COLO668 (cell line): ENCODE measurements at regions not wholly inside any gene's neighbourhood (a gene's known extent, or its start where the extent isn't known, plus 50 kb on each side); places are given as distances from the start of the nearest gene placed in this dataset.

Experiments
- DNase-seq: peaks from one replicate; lab custom pipeline; 2025; ENCODE audit not compliant: unreplicated experiment; lab: John Stamatoyannopoulos, UW

GRCh38 chr11:112884012-112884767 is 77.0 kb upstream of the NCAM1 start:
- no peak for DNase-seq

- DNase-seq, result no peak
Measured at GRCh38 chr11:112885744-112886433, 75.3 kb upstream of the NCAM1 start.

DNA sequence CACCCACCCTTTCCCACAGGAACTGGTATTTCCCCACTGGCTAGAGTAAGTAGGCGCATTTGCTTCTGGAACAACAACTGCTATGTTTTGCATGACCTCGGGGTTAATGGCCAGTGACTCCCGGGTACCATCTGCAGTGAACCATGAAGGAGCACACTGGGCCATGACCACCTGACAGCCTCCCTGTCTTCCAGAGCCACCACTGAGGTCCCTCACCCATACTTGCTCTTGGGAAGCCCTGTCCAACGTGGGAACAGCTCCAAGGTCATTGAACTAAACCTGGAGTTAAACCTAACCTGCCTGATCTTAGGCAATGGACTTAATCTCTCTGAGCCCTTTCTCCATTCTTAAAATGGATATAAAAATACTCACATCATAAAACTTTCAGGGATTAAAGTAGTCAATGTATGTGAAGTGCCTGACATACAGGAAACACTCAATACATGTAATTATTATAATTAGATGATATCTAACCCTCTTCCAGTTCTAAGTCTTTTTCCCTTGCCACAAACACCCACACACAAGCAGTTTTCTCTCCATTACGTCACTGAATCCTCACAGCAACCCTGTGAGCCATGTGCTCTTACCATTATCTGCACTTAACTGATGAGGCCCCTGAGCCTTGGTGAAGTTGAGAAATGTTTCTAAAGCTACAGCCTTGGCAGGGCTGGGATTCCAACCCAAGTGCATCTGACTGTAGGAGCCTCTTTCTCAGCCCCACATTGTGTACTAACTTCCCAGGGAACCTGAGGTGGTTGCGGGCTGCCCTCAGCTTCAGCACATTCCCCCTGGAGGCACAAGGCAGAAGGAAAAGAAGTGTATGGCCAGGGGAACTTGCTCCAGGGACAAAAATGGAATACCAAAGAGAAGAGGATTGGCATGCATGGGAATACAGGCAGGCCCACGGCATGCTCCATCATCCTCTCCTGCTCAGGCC is 74.5 kb upstream of the NCAM1 start:
- DNase-seq, result no peak

- no peak for DNase-seq
Measured at GRCh38 chr11:112889446-112889845, 71.8 kb upstream of the NCAM1 start.

- DNase-seq, result no peak
Measured at GRCh38 chr11:112899235-112900006, 61.8 kb upstream of the NCAM1 start.

- DNase-seq, result no peak
Measured at GRCh38 chr11:112901924-112902323, 59.3 kb upstream of the NCAM1 start.

DNA sequence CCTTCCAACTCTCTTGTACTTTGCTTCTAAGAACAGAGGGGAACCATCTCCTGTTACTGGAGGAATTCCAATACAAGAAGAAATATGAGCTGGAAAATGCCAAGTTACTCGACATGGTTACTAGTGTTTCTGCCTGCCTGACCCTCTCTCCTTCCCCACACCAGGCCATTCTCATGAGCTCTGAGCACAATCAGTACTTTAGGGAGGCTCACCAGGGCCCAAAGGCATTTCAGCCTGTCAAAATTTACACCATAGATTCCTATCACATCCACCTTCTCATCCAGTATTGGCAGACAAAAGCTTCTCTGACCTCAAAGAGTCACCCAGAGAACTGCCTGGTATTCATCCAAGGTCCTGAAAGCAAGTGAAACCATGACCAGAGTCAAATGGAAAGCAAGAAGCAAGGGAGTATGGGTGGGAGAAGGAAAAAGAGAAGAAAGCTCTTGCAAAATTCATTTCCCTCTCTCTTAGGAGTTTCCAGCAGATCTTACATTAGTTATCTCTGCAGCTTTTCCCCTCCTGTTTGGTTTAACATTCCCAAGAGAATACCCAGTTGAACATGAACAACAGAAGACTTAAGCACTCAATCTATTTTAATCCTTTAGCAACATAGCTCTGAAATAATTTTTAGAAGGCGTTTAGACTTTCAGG is 58.7 kb upstream of the NCAM1 start:
- no peak for DNase-seq

DNA sequence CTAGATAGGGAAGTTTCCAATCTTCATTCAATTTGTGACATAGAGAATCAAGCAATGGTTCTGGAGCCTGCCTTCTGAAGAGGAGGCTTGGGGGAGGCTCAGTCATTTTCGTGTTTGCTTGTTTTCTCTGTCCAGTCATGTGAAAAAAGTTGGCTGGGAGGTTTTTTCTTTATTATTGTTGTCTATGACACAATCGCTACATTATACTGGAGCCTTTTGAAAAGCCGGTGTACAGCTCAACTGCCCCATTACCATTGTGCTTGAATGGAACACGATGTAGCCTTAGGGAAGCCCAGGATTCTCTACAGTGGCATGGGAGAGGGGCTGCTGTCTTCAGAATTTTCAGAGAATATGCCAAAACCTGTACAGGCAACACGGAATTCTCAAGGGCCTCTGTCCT is 57.9 kb upstream of the NCAM1 start:
- no peak for DNase-seq

GRCh38 chr11:112911124-112911523 is 50.1 kb upstream of the NCAM1 start:
- no peak for DNase-seq
